GM12864 (cell line): ENCODE measurements at regions not wholly inside any gene's neighbourhood (a gene's known extent, or its start where the extent isn't known, plus 50 kb on each side); places are given as distances from the start of the nearest gene placed in this dataset.

ENCODE experiments used
- DNase-seq: peaks from one replicate; pipeline ENCODE4 v3.0.0-alpha.2; 2011; ENCODE audit warnings: low read depth
- H3K4me3 ChIP-seq: 2 replicates; pipeline ENCODE4 v1.5.1; 2011; ENCODE audit warnings: mild to moderate bottlenecking, low read depth, low read length, control low read depth
- TF ChIP-seq, protein P1 (sequence below): IDR thresholded peaks from 2 replicates; pipeline ENCODE4 v1.5.1; 2011; ENCODE audit warnings: low read depth, mild to moderate bottlenecking, moderate library complexity, low read length, control low read depth, inconsistent platforms; ENCODE audit errors: missing control alignments

- no peak for DNase-seq
- no peak overlapping the region for H3K4me3 ChIP-seq
- TF ChIP-seq, protein P1, sequence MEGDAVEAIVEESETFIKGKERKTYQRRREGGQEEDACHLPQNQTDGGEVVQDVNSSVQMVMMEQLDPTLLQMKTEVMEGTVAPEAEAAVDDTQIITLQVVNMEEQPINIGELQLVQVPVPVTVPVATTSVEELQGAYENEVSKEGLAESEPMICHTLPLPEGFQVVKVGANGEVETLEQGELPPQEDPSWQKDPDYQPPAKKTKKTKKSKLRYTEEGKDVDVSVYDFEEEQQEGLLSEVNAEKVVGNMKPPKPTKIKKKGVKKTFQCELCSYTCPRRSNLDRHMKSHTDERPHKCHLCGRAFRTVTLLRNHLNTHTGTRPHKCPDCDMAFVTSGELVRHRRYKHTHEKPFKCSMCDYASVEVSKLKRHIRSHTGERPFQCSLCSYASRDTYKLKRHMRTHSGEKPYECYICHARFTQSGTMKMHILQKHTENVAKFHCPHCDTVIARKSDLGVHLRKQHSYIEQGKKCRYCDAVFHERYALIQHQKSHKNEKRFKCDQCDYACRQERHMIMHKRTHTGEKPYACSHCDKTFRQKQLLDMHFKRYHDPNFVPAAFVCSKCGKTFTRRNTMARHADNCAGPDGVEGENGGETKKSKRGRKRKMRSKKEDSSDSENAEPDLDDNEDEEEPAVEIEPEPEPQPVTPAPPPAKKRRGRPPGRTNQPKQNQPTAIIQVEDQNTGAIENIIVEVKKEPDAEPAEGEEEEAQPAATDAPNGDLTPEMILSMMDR: no peak
Measured at GRCh38 chr6:156416391-156416790, 360.8 kb upstream of the ARID1B start.

- H3K4me3 ChIP-seq: no peak overlapping the region
- no peak for DNase-seq
- TF ChIP-seq, protein P1: no peak
Measured at GRCh38 chr6:156413154-156413553, 364.0 kb upstream of the ARID1B start.

- H3K4me3 ChIP-seq: no peak overlapping the region
- no peak for DNase-seq
- TF ChIP-seq, protein P1: no peak
Measured at GRCh38 chr6:156410649-156411048, 366.5 kb upstream of the ARID1B start.

DNA sequence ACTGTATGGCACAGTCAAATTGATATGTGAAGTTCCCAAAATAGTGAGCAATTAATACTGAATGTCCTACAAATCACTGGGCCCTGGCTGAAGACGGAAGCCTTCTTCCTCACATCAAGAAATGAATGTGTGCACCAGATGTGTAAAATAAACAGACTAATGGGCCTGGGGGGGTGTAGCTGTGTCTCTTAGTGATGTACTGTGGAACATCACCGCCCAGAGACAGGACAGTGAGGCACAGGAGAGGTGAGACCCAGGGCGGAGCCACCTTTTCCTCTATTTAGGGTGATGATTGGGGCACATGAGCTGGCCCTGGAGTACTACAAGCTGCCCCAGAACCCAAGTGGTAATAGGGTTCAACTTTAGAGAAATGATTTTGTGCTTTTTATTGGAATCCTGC is 368.5 kb upstream of the ARID1B start:
- TF ChIP-seq, protein P1: no peak
- H3K4me3 ChIP-seq: no peak overlapping the region
- DNase-seq: no peak

DNA sequence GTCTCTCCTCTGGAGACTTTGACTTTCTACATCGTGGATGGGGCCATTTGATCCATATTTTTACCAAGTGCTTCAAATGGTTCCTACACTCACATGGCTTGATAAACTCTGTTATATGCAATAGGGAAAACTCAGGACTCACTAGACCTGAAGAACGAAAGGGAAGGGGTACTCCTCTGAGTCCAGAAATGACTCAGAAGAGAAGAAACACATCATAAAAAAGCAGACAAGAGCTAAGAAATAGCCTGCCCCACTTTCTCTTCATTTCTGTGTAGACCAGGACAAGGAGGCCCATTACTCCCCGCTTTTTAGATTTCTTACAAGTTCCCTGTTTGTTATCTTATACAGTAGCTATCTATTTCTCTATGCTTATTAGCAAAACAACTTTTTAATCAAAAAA is 369.8 kb upstream of the ARID1B start:
- TF ChIP-seq, protein P1: no peak
- no peak for DNase-seq
- H3K4me3 ChIP-seq: no peak overlapping the region

- no peak overlapping the region for H3K4me3 ChIP-seq
- no peak for DNase-seq
- TF ChIP-seq, protein P1: no peak
Measured at GRCh38 chr6:156406688-156407087, 370.5 kb upstream of the ARID1B start.

DNA sequence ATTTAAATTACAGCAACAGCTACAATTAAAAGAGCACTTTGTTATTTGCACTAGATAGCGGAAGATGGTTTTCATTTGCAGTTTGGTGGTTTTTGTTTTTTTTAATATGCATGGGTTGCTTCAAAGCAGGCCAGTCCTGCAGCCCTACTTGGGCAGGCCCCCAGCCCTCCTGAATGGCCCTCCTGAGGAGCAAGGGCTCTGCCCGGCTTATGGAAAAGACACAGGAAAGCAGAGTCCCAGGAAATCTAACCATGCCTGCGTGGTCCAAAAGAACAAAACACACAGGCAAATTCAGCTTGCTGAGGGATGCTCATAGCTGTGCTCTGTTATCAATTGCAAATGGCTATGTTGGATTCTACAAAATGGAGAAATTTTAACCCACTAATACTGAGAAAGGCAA is 371.1 kb upstream of the ARID1B start:
- TF ChIP-seq, protein P1: no peak
- DNase-seq: no peak
- H3K4me3 ChIP-seq: no peak overlapping the region
